ENCODE measurements at regions not wholly inside any gene's neighbourhood (a gene's known extent, or its start where the extent isn't known, plus 50 kb on each side); places are given as distances from the start of the nearest gene placed in this dataset.

DNA sequence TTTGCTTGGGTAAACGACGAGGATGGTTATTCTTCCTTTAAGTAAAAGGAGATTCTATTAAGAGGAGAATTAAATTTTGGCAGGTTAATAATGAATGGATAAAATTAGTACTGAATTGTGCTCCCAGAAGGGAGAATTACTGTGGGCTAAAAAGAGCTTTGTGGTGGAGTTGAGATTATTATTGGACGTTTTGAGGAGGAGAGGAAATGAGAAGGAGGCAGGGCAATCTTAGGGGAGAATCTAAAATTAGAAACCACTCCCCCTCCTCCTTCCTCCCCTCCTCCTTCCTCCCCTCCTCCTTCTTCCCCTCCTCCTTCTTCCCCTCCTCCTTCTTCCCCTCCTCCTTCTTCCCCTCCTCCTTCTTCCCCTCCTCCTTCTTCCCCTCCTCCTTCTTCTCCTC, 331.8 kb downstream of the PRL start:
- Histone ChIP-seq H3K23ac (ENCODE audit: low read length) (no peak overlapping the region), H3K4me2 (ENCODE audit: low read length) (no peak overlapping the region)
- WGBS (ENCODE audit: extremely low coverage, insufficient coverage, insufficient read length) = no CpG with 5 or more reads among the region's 3 CpGs

DNA sequence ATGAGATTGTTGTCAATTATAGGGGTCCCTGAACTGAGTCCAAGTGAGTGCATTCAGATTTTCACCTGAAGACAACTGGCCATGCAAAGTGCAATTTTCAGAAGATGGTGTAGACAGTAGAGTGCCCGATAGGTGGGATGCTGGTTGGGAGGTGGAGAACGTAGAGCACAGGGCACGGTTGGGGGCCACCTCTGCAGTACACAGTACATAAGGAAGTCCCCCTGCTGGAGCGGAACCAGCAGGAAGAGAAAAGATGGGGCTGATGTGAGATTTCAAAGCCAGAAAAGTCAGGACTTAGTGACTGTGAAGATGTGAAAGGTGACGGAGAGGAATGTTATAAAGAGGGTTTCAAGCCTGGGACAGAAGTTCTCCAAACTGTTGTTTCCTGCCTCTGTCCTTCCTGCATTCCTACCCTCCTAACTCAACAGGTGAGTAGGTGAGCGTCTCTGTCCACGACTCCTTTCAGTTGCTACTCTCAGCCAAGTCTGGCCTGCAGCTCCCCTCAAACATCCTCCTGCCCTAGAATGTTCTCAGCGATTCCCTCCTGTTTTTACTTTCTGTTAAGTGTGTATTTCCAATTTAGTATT, 330.8 kb downstream of the PRL start:
- Histone ChIP-seq H2AK5ac (ENCODE audit: low read length) (no peak overlapping the region), H3K9me3 (ENCODE audit: insufficient read depth, low read depth, low read length) (no peaks in the 10 kb centered on the region), H4K91ac (ENCODE audit: low read depth, low read length) (no peak overlapping the region), H3K23ac (ENCODE audit: low read length) (no peak overlapping the region), H2AFZ (ENCODE audit: insufficient read depth, low read length, poor library complexity) (no peak overlapping the region), H3K18ac (ENCODE audit: low read length) (no peak overlapping the region), H3K79me2 (ENCODE audit: control insufficient read depth, insufficient read depth, low read length, poor library complexity) (no peaks in the 10 kb centered on the region), H3K79me1 (ENCODE audit: low read length) (peaks cover 5% of the 10 kb centered on the region), H3K14ac (ENCODE audit: low read length) (no peak overlapping the region), H3K4me1 (ENCODE audit: control insufficient read depth in 1 of 2, insufficient read depth in 2 of 2, low read length in 2 of 2) (peaks cover 3 to 10% of the 10 kb centered on the region in 2 experiments), H3K36me3 (ENCODE audit: control insufficient read depth in 1 of 2, insufficient read depth in 2 of 2, low read length in 2 of 2) (no peaks in the 10 kb centered on the region), H3K4me2 (ENCODE audit: low read length) (no peak overlapping the region), H4K12ac (ENCODE audit: low read depth, low read length) (no peak overlapping the region), H3K27me3 (ENCODE audit: insufficient read depth, low read length) (no peaks in the 10 kb centered on the region), H2BK5ac (ENCODE audit: low read depth, low read length, poor library complexity) (no peak overlapping the region), H4K8ac (ENCODE audit: low read depth, low read length) (no peak overlapping the region), H3K9ac (ENCODE audit: low read length) (no peak overlapping the region), H2BK12ac (ENCODE audit: low read length) (no peak overlapping the region), H3K4me3 (ENCODE audit: low read depth, low read length) (no peak overlapping the region), H2BK120ac (ENCODE audit: insufficient read depth, low read length, poor library complexity) (no peak overlapping the region), H3K4ac (ENCODE audit: low read depth, low read length) (no peak overlapping the region), H3K27ac (ENCODE audit: low read depth, low read length) (no peak overlapping the region)
- no CpG with 5 or more reads among the region's 8 CpGs for WGBS (ENCODE audit: extremely low coverage, insufficient coverage, insufficient read length)
- DNase-seq = no peak

More for the DNA sequence above, 331.8 kb downstream of the PRL start:
- H4K12ac ChIP-seq (ENCODE audit: low read depth, low read length) = no peak overlapping the region
- H3K36me3 ChIP-seq (ENCODE audit: control insufficient read depth in 1 of 2, insufficient read depth in 2 of 2, low read length in 2 of 2) = no peaks in the 10 kb centered on the region
- H4K91ac ChIP-seq (ENCODE audit: low read depth, low read length) = no peak overlapping the region
- H3K9ac ChIP-seq (ENCODE audit: low read length) = no peak overlapping the region
- H3K27me3 ChIP-seq (ENCODE audit: insufficient read depth, low read length) = no peaks in the 10 kb centered on the region
- no peak overlapping the region for H2AFZ ChIP-seq (ENCODE audit: insufficient read depth, low read length, poor library complexity)
- H2BK5ac ChIP-seq (ENCODE audit: low read depth, low read length, poor library complexity) = no peak overlapping the region
- H4K8ac ChIP-seq (ENCODE audit: low read depth, low read length) = no peak overlapping the region
- H3K27ac ChIP-seq (ENCODE audit: low read depth, low read length) = no peak overlapping the region
- peaks cover 3 to 5% of the 10 kb centered on the region in 2 experiments for H3K4me1 ChIP-seq (ENCODE audit: control insufficient read depth in 1 of 2, insufficient read depth in 2 of 2, low read length in 2 of 2)
- no peak overlapping the region for H2BK120ac ChIP-seq (ENCODE audit: insufficient read depth, low read length, poor library complexity)
- H3K14ac ChIP-seq (ENCODE audit: low read length) = no peak overlapping the region
- H3K79me2 ChIP-seq (ENCODE audit: control insufficient read depth, insufficient read depth, low read length, poor library complexity) = no peaks in the 10 kb centered on the region
- H3K79me1 ChIP-seq (ENCODE audit: low read length) = peaks cover 4% of the 10 kb centered on the region
- no peak for DNase-seq
- H3K9me3 ChIP-seq (ENCODE audit: insufficient read depth, low read depth, low read length) = no peaks in the 10 kb centered on the region
- H3K18ac ChIP-seq (ENCODE audit: low read length) = no peak overlapping the region
- no peak overlapping the region for H3K4ac ChIP-seq (ENCODE audit: low read depth, low read length)
- H2AK5ac ChIP-seq (ENCODE audit: low read length) = no peak overlapping the region
- no peak overlapping the region for H3K4me3 ChIP-seq (ENCODE audit: low read depth, low read length)
- H2BK12ac ChIP-seq (ENCODE audit: low read length) = no peak overlapping the region

DNA sequence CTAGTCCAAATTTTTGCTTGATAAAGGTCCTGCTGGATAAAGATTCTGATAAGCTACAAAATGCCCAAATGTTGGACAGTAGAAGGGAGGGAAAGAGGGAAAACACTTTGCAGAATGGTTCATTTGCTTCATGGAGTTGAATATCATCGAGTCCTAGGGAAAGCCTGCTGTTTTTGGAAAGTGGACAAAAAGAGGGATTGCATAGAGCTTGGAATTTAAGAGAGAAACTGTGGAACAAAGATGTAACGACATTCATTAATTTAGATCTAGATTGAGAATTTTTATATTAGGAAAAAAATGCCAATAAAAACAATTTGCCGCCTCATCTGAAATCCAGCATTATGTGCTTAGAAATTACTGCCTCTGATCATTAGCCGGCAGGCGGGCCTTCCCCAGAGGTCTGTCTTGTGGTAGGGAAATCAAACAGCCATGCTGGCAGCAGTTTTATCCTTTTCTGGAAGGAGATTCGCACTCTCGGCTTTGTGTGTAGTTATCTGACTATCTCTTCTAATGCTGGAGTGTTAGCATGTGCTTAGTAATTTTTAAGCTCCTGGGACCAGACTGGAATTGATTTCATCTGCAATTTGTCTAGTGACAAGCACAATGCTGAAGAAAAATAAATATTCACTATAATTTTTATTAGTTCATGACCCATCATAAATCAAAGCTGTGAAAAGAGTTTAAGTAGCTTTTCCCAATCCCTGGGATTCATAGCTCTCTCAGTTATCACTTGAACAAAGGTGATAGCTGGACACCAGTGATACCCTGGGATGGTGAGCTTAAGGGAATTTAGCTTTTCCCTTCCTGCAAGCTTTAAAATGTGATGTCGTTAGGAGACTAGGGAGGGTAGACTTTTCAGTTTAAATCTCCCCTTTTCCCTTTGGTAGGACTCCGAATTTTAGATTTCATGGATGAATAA, 329.5 kb downstream of the PRL start:
- H3K4ac ChIP-seq (ENCODE audit: low read depth, low read length) = no peak overlapping the region
- no peaks in the 10 kb centered on the region for H3K36me3 ChIP-seq (ENCODE audit: control insufficient read depth in 1 of 2, insufficient read depth in 2 of 2, low read length in 2 of 2)
- H3K14ac ChIP-seq (ENCODE audit: low read length) = no peak overlapping the region
- H2AFZ ChIP-seq (ENCODE audit: insufficient read depth, low read length, poor library complexity) = no peak overlapping the region
- no peak overlapping the region for H3K4me2 ChIP-seq (ENCODE audit: low read length)
- no peak overlapping the region for H2BK12ac ChIP-seq (ENCODE audit: low read length)
- no peaks in the 10 kb centered on the region for H3K9me3 ChIP-seq (ENCODE audit: insufficient read depth, low read depth, low read length)
- H2BK120ac ChIP-seq (ENCODE audit: insufficient read depth, low read length, poor library complexity) = no peak overlapping the region
- no peak overlapping the region for H3K23ac ChIP-seq (ENCODE audit: low read length)
- no peak overlapping the region for H4K12ac ChIP-seq (ENCODE audit: low read depth, low read length)
- H3K27ac ChIP-seq (ENCODE audit: low read depth, low read length) = no peak overlapping the region
- no CpG with 5 or more reads among the region's 9 CpGs for WGBS (ENCODE audit: extremely low coverage, insufficient coverage, insufficient read length)
- H3K79me2 ChIP-seq (ENCODE audit: control insufficient read depth, insufficient read depth, low read length, poor library complexity) = no peaks in the 10 kb centered on the region
- no peak overlapping the region for H4K91ac ChIP-seq (ENCODE audit: low read depth, low read length)
- peaks cover 3 to 10% of the 10 kb centered on the region in 2 experiments for H3K4me1 ChIP-seq (ENCODE audit: control insufficient read depth in 1 of 2, insufficient read depth in 2 of 2, low read length in 2 of 2)
- H3K18ac ChIP-seq (ENCODE audit: low read length) = no peak overlapping the region
- no peak overlapping the region for H2AK5ac ChIP-seq (ENCODE audit: low read length)
- H4K8ac ChIP-seq (ENCODE audit: low read depth, low read length) = no peak overlapping the region
- H3K27me3 ChIP-seq (ENCODE audit: insufficient read depth, low read length) = no peaks in the 10 kb centered on the region
- H2BK5ac ChIP-seq (ENCODE audit: low read depth, low read length, poor library complexity) = no peak overlapping the region
- no peak overlapping the region for H3K4me3 ChIP-seq (ENCODE audit: low read depth, low read length)
- H3K79me1 ChIP-seq (ENCODE audit: low read length) = peaks cover 4% of the 10 kb centered on the region
- no peak overlapping the region for H3K9ac ChIP-seq (ENCODE audit: low read length)
- DNase-seq = no peak

DNA sequence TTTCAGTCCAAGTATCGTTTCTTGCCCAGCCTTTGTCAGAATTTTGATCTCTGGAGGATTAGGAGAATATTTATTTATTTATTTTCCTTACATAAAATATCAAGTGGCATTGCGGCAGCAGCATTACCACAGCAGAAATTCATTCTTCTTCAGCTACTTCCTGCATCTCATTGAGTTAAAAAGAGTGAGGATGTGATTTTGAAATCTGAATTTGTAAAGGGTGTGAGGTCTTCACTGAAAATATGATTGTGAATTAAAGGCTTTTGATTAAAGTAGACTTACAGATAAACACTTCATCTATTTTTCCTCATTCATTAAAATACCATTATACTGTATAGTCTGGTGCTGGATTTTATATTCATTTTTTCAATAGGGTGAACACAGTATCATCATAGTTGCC, 328.4 kb downstream of the PRL start:
- H3K9me3 ChIP-seq (ENCODE audit: insufficient read depth, low read depth, low read length) = no peaks in the 10 kb centered on the region
- no peak overlapping the region for H3K23ac ChIP-seq (ENCODE audit: low read length)
- WGBS (ENCODE audit: extremely low coverage, insufficient coverage, insufficient read length) = no CpG with 5 or more reads among the region's 2 CpGs
- no peak overlapping the region for H4K12ac ChIP-seq (ENCODE audit: low read depth, low read length)
- H3K14ac ChIP-seq (ENCODE audit: low read length) = no peak overlapping the region
- H2AK5ac ChIP-seq (ENCODE audit: low read length) = no peak overlapping the region
- no peak overlapping the region for H2BK12ac ChIP-seq (ENCODE audit: low read length)
- H3K79me2 ChIP-seq (ENCODE audit: control insufficient read depth, insufficient read depth, low read length, poor library complexity) = no peaks in the 10 kb centered on the region
- no peak overlapping the region for H2AFZ ChIP-seq (ENCODE audit: insufficient read depth, low read length, poor library complexity)
- no peak overlapping the region for H3K27ac ChIP-seq (ENCODE audit: low read depth, low read length)
- H3K18ac ChIP-seq (ENCODE audit: low read length) = no peak overlapping the region
- peaks cover 4% of the 10 kb centered on the region for H3K79me1 ChIP-seq (ENCODE audit: low read length)
- H3K9ac ChIP-seq (ENCODE audit: low read length) = no peak overlapping the region
- no peak overlapping the region for H2BK120ac ChIP-seq (ENCODE audit: insufficient read depth, low read length, poor library complexity)
- H3K4me2 ChIP-seq (ENCODE audit: low read length) = no peak overlapping the region
- no peak overlapping the region for H3K4ac ChIP-seq (ENCODE audit: low read depth, low read length)
- no peak overlapping the region for H2BK5ac ChIP-seq (ENCODE audit: low read depth, low read length, poor library complexity)
- peaks cover 5 to 18% of the 10 kb centered on the region in 2 experiments for H3K4me1 ChIP-seq (ENCODE audit: control insufficient read depth in 1 of 2, insufficient read depth in 2 of 2, low read length in 2 of 2)
- no peaks in the 10 kb centered on the region for H3K36me3 ChIP-seq (ENCODE audit: control insufficient read depth in 1 of 2, insufficient read depth in 2 of 2, low read length in 2 of 2)
- DNase-seq = no peak
- H4K91ac ChIP-seq (ENCODE audit: low read depth, low read length) = no peak overlapping the region
- H3K27me3 ChIP-seq (ENCODE audit: insufficient read depth, low read length) = no peaks in the 10 kb centered on the region
- no peak overlapping the region for H4K8ac ChIP-seq (ENCODE audit: low read depth, low read length)
- H3K4me3 ChIP-seq (ENCODE audit: low read depth, low read length) = no peak overlapping the region

Data from trophoblast cell (in vitro differentiated cells and primary cell).